NB4 (cell line): ENCODE measurements at regions not wholly inside any gene's neighbourhood (a gene's known extent, or its start where the extent isn't known, plus 50 kb on each side); places are given as distances from the start of the nearest gene placed in this dataset.

Experiments
- DNase-seq: peaks from one replicate; pipeline ENCODE4 v3.0.0; 2010; ENCODE audit warnings: low read depth
- H3K4me3 ChIP-seq: one replicate; pipeline ENCODE4 v1.5.1; 2011; ENCODE audit warnings: mild to moderate bottlenecking, low read depth, low read length, moderate library complexity
- CTCF ChIP-seq: IDR thresholded peaks from one replicate; pipeline ENCODE4 v1.5.1; 2012; ENCODE audit warnings: low read depth, low read length
- MAX ChIP-seq: IDR thresholded peaks from 2 replicates; pipeline ENCODE4 v1.6.1; 2011; ENCODE audit warnings: low read depth, low read length
- MYC ChIP-seq: IDR thresholded peaks from 2 replicates; pipeline ENCODE4 v1.6.1; 2011; ENCODE audit warnings: low read depth, low read length
- POLR2A ChIP-seq: IDR thresholded peaks from 2 replicates; pipeline ENCODE4 v1.6.1; 2011; ENCODE audit warnings: mild to moderate bottlenecking; ENCODE audit not compliant: insufficient read length; ENCODE audit errors: extremely low read depth

- no peak for DNase-seq
- TF ChIP-seq MYC (no peak), POLR2A (no peak), MAX (no peak), CTCF (no peak)
- no peak overlapping the region for H3K4me3 ChIP-seq
These were observed 278.0 kb upstream of the HDAC4 start for GRCh38 chr2:239678666-239679296.

- no peak for TF ChIP-seq POLR2A
- no peak for TF ChIP-seq CTCF
- TF ChIP-seq MAX = no peak
- TF ChIP-seq MYC = no peak
- no peak for DNase-seq
- no peak overlapping the region for H3K4me3 ChIP-seq
These were observed 277.3 kb upstream of the HDAC4 start for GRCh38 chr2:239678186-239678490.

GRCh38 chr2:239677453-239678185 is 276.8 kb upstream of the HDAC4 start:
- TF ChIP-seq MAX (no peak), MYC (no peak), POLR2A (no peak), CTCF (no peak)

GRCh38 chr2:239676716-239677452 is 276.1 kb upstream of the HDAC4 start:
- TF ChIP-seq MYC = no peak
- no peak for TF ChIP-seq CTCF
- no peak for TF ChIP-seq POLR2A
- no peak for TF ChIP-seq MAX
- no peak overlapping the region for H3K4me3 ChIP-seq
- no peak for DNase-seq

More at GRCh38 chr2:239677453-239678185, 276.8 kb upstream of the HDAC4 start:
- DNase-seq = no peak
- no peak overlapping the region for H3K4me3 ChIP-seq

GRCh38 chr2:239675826-239676715 is 275.3 kb upstream of the HDAC4 start:
- no peak for TF ChIP-seq POLR2A
- H3K4me3 ChIP-seq = no peak overlapping the region
- DNase-seq = no peak
